Mesothelial cell of epicardium (in vitro differentiated cells): ENCODE measurements at regions not wholly inside any gene's neighbourhood (a gene's known extent, or its start where the extent isn't known, plus 50 kb on each side); places are given as distances from the start of the nearest gene placed in this dataset.
"Not testable (repeated sequence)": the region's sequence is repeated elsewhere in the genome, so short reads cannot be mapped to it uniquely, and the experiment has no call there.

Source experiments
- DNase-seq, 2 experiments: peaks; one replicate each; pipeline ENCODE4 v3.0.0; 2021; ENCODE audit warnings: low spot score in 2 of 2; ENCODE audit not compliant: unreplicated experiment in 2 of 2
- H3K27ac Mint-ChIP-seq: 2 replicates; pipeline ENCODE4 v1.8.0; 2021; ENCODE audit warnings: mixed read lengths
- H3K27me3 Mint-ChIP-seq: 2 replicates; pipeline ENCODE4 v1.8.0; 2021; ENCODE audit warnings: low read depth, mixed read lengths
- H3K36me3 Mint-ChIP-seq: 2 replicates; pipeline ENCODE4 v1.8.0; 2021; ENCODE audit warnings: mixed read lengths
- H3K4me1 Mint-ChIP-seq: 2 replicates; pipeline ENCODE4 v1.8.0; 2021; ENCODE audit warnings: mixed read lengths
- H3K4me3 Mint-ChIP-seq: 2 replicates; pipeline ENCODE4 v1.8.0; 2021; ENCODE audit warnings: mild to moderate bottlenecking, moderate library complexity, mixed read lengths
- H3K9me3 Mint-ChIP-seq: 2 replicates; pipeline ENCODE4 v1.8.0; 2021; ENCODE audit warnings: mixed read lengths
- TF ChIP-seq, protein P1 (sequence below): fragments of 200-600 bp; sonication (generic); IDR thresholded peaks from one replicate; pipeline ENCODE4 v1.5.0; 2021; ENCODE audit warnings: antibody characterized with exemption; ENCODE audit not compliant: unreplicated experiment

GRCh38 chr5:29134418-29134817 lies 2059.1 kb upstream of the CDH6 start:
- TF ChIP-seq, protein P1, sequence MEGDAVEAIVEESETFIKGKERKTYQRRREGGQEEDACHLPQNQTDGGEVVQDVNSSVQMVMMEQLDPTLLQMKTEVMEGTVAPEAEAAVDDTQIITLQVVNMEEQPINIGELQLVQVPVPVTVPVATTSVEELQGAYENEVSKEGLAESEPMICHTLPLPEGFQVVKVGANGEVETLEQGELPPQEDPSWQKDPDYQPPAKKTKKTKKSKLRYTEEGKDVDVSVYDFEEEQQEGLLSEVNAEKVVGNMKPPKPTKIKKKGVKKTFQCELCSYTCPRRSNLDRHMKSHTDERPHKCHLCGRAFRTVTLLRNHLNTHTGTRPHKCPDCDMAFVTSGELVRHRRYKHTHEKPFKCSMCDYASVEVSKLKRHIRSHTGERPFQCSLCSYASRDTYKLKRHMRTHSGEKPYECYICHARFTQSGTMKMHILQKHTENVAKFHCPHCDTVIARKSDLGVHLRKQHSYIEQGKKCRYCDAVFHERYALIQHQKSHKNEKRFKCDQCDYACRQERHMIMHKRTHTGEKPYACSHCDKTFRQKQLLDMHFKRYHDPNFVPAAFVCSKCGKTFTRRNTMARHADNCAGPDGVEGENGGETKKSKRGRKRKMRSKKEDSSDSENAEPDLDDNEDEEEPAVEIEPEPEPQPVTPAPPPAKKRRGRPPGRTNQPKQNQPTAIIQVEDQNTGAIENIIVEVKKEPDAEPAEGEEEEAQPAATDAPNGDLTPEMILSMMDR = no peak
- no peak for DNase-seq
- H3K27ac Mint-ChIP-seq = no peak overlapping the region
- H3K36me3 Mint-ChIP-seq = no peaks in the 10 kb centered on the region
- H3K27me3 Mint-ChIP-seq = no peaks in the 10 kb centered on the region
- H3K9me3 Mint-ChIP-seq = peaks cover 13% of the 10 kb centered on the region
- no peaks in the 10 kb centered on the region for H3K4me1 Mint-ChIP-seq
- no peak overlapping the region for H3K4me3 Mint-ChIP-seq

GRCh38 chr5:29131285-29131684 lies 2062.2 kb upstream of the CDH6 start:
- Mint-ChIP-seq H3K36me3 (no peaks in the 10 kb centered on the region), H3K4me1 (no peaks in the 10 kb centered on the region), H3K27ac (no peak overlapping the region), H3K9me3 (peaks cover 13% of the 10 kb centered on the region), H3K4me3 (no peak overlapping the region), H3K27me3 (no peaks in the 10 kb centered on the region)
- DNase-seq = no peak
- TF ChIP-seq, protein P1 = no peak

GRCh38 chr5:29130786-29131185 lies 2062.7 kb upstream of the CDH6 start:
- H3K27ac Mint-ChIP-seq = no peak overlapping the region
- H3K27me3 Mint-ChIP-seq = no peaks in the 10 kb centered on the region
- no peaks in the 10 kb centered on the region for H3K4me1 Mint-ChIP-seq
- no peak for DNase-seq
- no peak overlapping the region for H3K4me3 Mint-ChIP-seq
- H3K9me3 Mint-ChIP-seq = peaks cover 13% of the 10 kb centered on the region
- TF ChIP-seq, protein P1 = no peak
- no peaks in the 10 kb centered on the region for H3K36me3 Mint-ChIP-seq

DNA sequence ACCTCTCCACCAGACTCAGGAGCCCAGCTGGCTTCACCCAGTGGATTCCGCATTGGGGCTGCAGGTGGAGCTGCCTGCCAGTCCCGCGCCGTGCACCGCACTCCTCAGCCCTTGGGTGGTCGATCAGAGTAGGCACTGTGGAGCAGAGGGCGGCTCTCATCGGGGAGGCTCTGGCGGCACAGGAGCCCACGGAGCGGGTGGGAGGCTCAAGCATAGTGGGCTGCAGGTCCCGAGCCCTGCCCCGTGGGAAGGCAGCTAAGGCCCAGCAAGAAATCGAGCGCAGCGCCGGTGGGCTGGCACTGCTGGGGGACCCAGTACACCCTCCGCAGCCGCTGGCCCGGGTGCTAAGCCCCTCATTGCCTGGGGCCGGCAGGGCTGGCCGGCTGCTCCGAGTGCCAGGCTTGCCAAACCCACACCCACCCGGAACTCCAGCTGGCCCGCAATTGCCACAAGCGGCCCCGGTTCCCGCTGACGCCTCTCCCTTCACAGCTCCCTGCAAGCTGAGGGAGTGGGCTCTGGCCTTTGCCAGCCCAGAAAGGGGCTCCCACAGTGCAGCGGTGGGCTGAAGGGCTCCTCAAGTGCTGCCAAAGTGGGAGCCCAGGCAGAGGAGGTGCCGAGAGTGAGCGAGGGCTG lies 2065.8 kb upstream of the CDH6 start:
- not testable (repeated sequence) for H3K9me3 Mint-ChIP-seq, H3K27ac Mint-ChIP-seq, H3K4me3 Mint-ChIP-seq, DNase-seq, H3K27me3 Mint-ChIP-seq, H3K36me3 Mint-ChIP-seq, H3K4me1 Mint-ChIP-seq

DNA sequence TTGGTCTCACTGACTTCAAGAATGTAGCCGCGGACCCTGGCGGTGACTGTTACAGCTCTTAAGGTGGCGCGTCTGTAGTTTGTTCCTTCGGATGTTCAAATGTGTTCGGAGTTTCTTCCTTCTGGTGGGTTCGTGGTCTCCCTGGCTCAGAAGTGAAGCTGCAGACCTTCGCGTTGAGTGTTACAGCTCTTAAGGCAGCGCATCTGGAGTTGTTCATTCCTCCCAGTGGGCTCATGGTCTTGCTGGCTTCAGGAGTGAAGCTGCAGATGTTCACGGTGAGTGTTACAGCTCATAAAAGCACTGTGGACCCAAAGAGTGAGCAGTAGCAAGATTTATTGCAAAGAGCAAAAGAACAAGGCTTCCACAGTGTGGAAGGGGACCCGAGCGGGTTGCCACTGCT lies 2067.0 kb upstream of the CDH6 start:
- H3K27ac Mint-ChIP-seq, H3K9me3 Mint-ChIP-seq, H3K4me3 Mint-ChIP-seq, H3K27me3 Mint-ChIP-seq, DNase-seq, H3K36me3 Mint-ChIP-seq, H3K4me1 Mint-ChIP-seq: not testable (repeated sequence)

- H3K27ac Mint-ChIP-seq = no peak overlapping the region
- no peak overlapping the region for H3K4me3 Mint-ChIP-seq
- peaks cover 4% of the 10 kb centered on the region for H3K4me1 Mint-ChIP-seq
- H3K36me3 Mint-ChIP-seq = no peaks in the 10 kb centered on the region
- no peaks in the 10 kb centered on the region for H3K27me3 Mint-ChIP-seq
- no peak for DNase-seq
- TF ChIP-seq, protein P1 = no peak
- H3K9me3 Mint-ChIP-seq = no peaks in the 10 kb centered on the region
Observed at GRCh38 chr5:29122306-29122705, 2071.2 kb upstream of the CDH6 start.

- no peak overlapping the region for H3K4me3 Mint-ChIP-seq
- no peaks in the 10 kb centered on the region for H3K4me1 Mint-ChIP-seq
- peaks cover 15% of the 10 kb centered on the region for H3K9me3 Mint-ChIP-seq
- TF ChIP-seq, protein P1 = no peak
- no peak for DNase-seq
- no peaks in the 10 kb centered on the region for H3K36me3 Mint-ChIP-seq
- H3K27me3 Mint-ChIP-seq = no peaks in the 10 kb centered on the region
- no peak overlapping the region for H3K27ac Mint-ChIP-seq
Observed at GRCh38 chr5:29114331-29114768, 2076.0 kb upstream of the CDH9 start.
